SU-DHL-6 (cell line): ENCODE measurements at regions not wholly inside any gene's neighbourhood (a gene's known extent, or its start where the extent isn't known, plus 50 kb on each side); places are given as distances from the start of the nearest gene placed in this dataset.

Source experiments
- EZH2phosphoT487 ChIP-seq: fragments of 200-600 bp; sonication (generic), shearing (Covaris generic); conservative IDR thresholded peaks from 2 replicates; pipeline ENCODE4 v1.6.1; 2018; ENCODE audit warnings: mild to moderate bottlenecking, antibody characterized with exemption, low read length, moderate library complexity, mixed read lengths
- TF ChIP-seq, protein P1 (sequence below): fragments of 200-600 bp; sonication (generic); IDR thresholded peaks from one replicate; pipeline ENCODE4 v1.5.1; 2017; ENCODE audit warnings: antibody characterized with exemption, mild to moderate bottlenecking, low read length, moderate library complexity; ENCODE audit not compliant: insufficient read depth, poor library complexity, severe bottlenecking

DNA sequence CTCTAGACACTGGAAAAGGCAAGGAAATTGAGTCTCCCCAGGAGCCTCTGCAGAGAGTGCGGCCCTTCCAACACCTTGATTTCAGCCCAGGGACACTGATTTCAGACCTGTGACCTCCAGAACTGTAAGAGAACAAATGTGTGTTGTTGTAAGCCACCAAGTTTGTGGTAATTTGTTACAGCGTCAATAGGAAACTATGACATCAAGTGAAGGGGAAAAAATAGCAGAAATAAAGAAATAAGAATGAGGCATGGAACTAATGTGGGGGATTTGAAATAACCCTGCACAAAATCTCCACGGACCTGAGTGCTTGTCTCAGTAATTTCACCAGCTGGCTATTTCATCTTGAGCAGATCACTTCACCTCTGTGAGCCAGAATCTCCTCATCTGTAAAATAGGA lies 227.8 kb upstream of the JUN start:
- TF ChIP-seq, protein P1, sequence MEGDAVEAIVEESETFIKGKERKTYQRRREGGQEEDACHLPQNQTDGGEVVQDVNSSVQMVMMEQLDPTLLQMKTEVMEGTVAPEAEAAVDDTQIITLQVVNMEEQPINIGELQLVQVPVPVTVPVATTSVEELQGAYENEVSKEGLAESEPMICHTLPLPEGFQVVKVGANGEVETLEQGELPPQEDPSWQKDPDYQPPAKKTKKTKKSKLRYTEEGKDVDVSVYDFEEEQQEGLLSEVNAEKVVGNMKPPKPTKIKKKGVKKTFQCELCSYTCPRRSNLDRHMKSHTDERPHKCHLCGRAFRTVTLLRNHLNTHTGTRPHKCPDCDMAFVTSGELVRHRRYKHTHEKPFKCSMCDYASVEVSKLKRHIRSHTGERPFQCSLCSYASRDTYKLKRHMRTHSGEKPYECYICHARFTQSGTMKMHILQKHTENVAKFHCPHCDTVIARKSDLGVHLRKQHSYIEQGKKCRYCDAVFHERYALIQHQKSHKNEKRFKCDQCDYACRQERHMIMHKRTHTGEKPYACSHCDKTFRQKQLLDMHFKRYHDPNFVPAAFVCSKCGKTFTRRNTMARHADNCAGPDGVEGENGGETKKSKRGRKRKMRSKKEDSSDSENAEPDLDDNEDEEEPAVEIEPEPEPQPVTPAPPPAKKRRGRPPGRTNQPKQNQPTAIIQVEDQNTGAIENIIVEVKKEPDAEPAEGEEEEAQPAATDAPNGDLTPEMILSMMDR, result no peak
- TF ChIP-seq EZH2phosphoT487, result no peak
